NB4 (cell line): ENCODE measurements at regions not wholly inside any gene's neighbourhood (a gene's known extent, or its start where the extent isn't known, plus 50 kb on each side); places are given as distances from the start of the nearest gene placed in this dataset.

Experiments
- CTCF ChIP-seq: IDR thresholded peaks from one replicate; pipeline ENCODE4 v1.5.1; 2012; ENCODE audit warnings: low read depth, low read length
- POLR2A ChIP-seq: IDR thresholded peaks from 2 replicates; pipeline ENCODE4 v1.6.1; 2011; ENCODE audit warnings: mild to moderate bottlenecking; ENCODE audit not compliant: insufficient read length; ENCODE audit errors: extremely low read depth

GRCh38 chr3:59563966-59564365, 514.1 kb upstream of the CFAP20DC start:
- TF ChIP-seq CTCF = no peak
- no peak for TF ChIP-seq POLR2A
